COLO668 (cell line): ENCODE measurements at regions not wholly inside any gene's neighbourhood (a gene's known extent, or its start where the extent isn't known, plus 50 kb on each side); places are given as distances from the start of the nearest gene placed in this dataset.

ENCODE experiments used
- DNase-seq: peaks from one replicate; lab custom pipeline; 2025; ENCODE audit not compliant: unreplicated experiment; lab: John Stamatoyannopoulos, UW

DNA sequence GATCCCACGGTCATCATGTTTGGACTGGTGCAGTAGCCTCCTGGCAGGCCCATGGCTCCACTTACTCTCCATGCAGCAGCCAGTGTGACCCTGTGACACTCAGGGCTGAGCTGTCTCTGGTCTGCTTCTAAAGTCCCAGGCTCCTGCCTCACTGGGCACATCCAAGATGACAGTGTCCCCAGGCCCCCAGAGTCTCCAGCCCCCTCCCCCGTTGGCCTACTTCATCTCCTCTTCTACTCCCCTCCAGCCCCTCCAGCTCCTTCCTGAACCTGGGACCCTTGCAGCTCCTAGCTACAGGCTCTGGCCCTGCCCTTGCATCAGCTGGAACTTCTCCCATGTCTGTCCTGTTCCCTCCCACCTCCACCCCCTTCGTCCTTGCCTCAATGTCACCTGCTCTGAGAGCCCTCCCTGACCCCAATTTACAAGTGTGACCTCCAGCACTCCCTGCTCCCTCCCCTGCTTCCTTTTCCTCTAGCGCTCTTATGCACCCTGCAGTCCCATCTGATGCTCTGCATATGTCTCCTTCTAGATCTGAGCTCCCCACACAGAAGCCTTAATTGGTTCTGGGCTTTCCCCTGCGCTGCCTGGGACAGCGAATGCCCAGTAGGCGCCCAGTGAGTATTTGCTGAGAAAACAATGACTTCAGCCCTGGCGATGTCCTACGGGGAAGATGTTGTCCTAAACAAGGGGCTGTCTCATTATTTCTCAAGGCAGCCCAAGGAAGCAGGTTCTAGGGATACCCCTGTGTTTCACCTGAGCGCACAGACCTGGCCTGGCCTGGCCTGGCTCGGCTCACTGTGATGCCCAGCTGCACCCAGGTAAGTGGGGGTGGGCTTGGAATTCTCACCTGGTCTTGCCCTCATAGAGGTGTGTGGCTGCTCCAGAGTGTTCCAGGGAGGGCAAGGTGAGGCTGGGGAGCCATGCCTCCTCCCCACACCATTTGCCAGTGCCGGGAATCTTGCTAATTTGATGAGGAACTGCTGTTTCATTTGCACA is 600.6 kb downstream of the PTPRU start:
- no peak for DNase-seq

- DNase-seq = no peak
These were observed 599.6 kb downstream of the PTPRU start for GRCh38 chr1:29835874-29836273.

DNA sequence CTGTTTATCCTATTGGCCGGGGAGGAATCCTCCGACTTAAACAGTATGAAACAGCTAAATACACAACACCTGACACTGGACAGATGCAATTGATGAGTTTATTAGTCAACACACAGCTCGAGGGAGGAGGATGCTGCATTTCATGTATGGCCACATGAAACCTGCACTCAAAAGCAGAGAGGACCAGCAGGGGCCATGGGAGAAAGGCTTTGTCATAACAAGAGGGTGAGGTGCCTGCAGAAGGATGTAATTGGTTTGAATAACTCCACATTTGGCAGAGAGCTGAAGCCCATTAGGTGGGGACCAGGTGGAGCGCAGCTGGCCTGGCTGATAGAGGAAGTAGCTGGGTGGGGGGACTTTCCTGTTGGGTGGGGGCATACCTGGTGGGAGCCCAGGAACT is 599.1 kb downstream of the PTPRU start:
- peak; percentile 23 for DNase-seq

DNA sequence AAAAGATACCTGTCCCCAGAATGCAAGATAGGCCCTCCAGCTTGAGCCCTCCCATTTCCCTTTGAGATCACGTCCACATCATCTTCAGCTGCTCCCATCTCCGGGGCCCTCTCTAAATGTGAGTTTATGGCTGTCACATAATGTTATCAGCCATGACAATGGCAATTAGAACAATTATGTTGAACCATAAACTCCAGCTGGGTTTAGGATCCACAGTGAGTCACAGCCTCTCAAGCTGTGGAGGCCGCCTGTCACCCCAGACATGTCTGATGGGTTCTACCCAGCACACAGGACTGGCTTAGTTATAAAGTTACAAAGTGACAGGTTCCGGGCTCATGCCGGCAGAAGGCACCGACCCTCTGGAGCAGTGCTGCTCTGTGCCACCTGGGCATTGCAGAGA is 597.3 kb downstream of the PTPRU start:
- no peak for DNase-seq

GRCh38 chr1:29832936-29833335 is 596.6 kb downstream of the PTPRU start:
- no peak for DNase-seq

GRCh38 chr1:29832471-29832870 is 596.1 kb downstream of the PTPRU start:
- DNase-seq = no peak

DNA sequence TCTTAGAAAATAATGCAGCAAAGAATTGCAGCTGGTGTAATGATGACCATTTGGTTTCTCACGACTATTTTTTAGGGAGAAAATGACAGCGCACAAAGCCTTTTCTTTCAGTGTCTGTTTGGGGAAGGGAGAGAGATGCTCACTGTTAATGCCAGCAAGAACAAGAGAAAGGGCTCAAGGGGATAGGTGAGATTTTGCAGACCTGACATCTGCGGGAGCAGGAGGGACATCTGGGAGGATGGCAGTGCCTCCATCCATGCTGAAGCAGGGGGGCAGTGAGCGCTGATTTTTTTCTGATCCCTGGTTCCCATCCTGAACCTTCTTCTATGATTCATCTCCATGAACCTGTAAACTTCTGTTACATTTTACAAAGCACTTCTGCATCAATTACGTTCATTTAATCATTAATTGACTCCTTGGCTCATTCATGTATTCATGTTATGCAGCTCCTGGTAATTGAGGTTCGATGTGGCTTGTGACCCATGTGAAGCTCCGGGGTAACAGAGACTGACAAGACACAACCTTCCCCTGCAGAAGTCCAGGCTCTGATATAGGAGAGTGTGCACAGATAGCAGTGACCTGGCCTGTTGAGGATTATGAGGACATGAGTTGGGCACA is 595.3 kb downstream of the PTPRU start:
- DNase-seq = no peak

GRCh38 chr1:29830916-29831315 is 594.6 kb downstream of the PTPRU start:
- DNase-seq = no peak

DNA sequence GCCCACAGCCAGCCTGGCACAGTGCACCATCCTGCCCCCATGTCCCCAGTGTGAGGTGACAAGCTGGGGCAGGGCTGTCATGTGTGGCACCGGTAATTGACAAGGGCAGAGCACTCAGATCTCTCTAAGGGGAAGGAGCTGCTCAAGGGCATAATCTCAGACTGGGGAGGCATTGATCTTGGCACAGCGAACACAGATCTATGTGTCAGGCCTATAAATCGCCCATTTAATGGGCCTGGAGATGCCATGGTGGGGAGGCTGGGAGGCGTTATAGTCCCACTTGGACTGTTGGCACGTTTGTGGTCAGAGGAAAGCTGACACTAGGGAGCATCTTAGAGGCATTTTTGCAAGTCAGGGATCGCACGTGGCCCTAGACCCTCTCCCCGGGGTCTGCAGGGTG is 594.1 kb downstream of the PTPRU start:
- no peak for DNase-seq

- no peak for DNase-seq
These were observed 593.4 kb downstream of the PTPRU start for GRCh38 chr1:29829448-29830344.

DNA sequence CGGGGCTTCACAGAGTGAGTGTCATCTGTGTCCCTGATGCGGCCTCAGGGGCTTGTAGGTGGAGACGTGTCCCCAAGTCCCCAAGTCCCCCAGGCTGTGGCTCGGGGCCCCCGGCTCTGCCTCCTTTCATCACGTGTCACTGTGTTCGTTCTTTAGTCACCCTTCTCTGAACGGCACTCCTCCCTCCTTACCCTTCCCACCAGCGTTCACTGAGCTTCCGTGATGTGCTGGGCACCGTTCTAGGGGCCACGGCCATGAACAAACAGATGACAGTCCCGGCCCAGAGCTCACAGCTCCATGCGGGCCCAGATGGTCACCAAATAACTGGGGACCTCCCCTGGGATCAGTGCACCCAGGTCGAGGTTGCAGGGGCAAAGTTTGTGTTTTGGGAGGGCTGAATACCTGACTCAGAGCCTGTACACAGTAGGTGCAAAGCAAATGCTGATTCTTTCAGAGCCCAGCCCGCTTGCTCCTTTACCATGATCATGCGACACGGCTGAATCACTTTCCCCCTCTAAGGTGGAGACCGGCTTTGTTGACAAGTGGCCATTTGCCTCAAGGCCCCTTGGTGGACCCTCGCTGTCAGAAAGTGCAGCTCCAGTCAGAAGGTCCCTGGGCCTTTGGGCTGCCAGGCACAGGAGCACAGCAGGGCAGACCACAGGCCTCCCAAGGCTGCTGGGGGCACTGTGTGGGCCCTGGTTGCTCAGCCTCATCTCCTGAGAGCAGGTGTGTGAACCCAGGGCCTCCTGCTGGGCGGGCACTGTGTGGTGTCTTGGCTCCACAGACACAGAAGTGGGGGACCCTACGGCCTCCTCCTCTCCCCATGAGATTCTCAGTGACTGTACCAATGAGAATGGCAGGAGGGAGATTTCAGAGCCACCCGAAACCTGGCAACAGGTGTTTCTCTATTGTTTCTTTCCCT is 592.5 kb downstream of the PTPRU start:
- DNase-seq = no peak

- no peak for DNase-seq
These were observed 591.6 kb downstream of the PTPRU start for GRCh38 chr1:29827801-29828525.

DNA sequence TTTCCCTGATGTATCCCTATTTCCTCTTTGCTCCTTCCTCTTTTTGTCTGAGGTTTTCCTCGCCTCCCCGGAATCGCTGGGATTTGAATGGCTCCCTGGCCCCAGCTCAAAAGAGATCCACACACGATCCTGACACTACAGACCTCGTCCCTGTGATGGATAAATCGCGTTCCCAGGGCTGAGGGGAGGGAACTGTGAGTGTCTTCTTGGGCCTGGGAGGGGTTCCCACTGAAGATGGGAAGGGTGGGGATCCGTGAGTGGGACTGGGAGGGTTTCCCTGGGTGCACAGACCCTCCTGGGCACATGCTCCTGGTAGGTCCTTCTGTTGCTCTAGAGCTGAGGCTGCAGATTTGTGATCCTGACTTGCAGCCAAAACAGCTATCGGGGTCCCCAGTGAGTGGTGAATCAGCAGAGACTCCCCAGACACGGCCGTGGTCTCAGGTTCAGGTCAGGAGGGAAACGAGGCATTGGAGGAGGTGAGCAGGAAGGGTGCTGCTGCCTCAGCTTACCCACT is 591.0 kb downstream of the PTPRU start:
- no peak for DNase-seq

DNA sequence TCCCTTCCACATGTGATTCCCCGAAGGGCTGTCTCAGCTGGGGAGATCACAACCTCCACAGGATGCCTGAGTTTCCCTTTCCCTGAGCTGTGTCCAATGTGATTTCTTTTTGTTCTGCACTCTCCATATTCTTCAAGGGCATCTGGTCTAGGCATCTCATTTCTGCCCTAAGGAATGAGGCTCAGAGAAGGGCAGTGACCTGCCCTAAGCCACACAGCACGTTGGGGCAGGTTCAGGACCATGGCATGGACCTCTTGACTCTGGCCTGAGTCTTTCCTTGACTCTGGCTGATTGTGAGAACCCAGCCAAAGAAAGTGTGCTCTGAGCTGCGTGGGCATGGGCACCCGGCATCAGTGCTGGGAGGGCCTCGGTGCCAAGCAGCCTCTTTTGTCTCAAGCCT is 590.3 kb downstream of the PTPRU start:
- no peak for DNase-seq

- no peak for DNase-seq
These were observed 589.7 kb downstream of the PTPRU start for GRCh38 chr1:29825941-29826415.

DNA sequence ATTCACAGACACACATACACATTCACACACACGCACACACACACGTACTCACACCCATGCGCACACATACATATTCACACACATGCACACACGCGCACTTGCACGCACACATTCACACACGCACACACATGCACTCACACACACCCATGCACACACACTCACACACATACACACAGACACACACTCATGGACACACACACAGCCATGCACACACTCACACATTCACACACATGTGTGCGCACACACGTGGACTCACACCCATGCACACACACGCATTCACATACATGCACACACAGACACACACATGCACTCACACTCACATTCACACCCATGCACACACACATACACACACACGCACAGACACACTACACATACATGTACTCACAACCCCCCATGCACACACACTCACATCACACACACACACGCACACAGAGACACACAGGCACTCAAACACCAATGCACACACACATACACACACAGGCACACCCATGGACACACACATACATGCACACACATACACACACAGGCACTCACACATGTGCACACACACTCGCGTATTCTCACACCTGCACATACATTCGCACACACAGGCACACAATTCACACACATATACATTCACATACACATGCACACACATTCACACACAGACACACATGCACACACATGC is 589.1 kb downstream of the PTPRU start:
- no peak for DNase-seq

DNA sequence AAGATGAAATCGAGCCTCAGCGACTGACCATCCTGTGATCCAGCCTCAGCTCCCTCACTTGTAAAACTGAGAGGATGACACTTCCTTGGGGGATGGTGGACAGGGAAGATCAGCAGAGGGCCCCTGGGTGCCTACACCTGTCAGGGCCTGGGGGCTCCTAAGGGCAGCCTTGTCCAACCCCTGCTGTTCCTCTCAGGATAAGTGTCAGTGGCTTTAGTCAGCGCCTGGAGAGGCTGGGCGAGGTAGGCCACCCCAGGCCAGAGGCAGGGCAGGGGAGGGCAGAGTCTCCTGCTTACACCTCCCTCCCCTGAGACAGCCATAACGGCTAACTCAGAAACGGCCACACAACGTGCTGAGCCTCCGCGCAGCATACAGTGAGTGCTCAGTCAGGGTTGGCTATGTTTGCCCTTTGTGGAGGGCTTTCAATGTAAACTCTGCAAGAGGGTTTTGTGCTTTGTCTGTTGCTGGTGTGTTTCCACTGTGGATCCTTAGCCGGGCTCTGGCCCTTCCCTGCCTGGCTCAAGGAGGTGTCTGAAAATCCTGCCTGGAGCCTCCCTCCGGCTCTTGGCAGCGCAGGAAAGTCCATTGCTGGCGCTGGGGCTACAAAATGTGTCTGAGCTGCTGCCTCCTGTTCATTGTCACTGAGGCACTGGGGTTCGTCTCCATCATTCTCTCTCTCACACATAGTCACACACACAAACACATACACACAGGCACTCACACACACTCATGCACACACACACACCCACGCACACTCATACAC is 588.4 kb downstream of the PTPRU start:
- no peak for DNase-seq

GRCh38 chr1:29824025-29824424 is 587.7 kb downstream of the PTPRU start:
- no peak for DNase-seq
